OCI-LY7 (cell line): ENCODE measurements at regions not wholly inside any gene's neighbourhood (a gene's known extent, or its start where the extent isn't known, plus 50 kb on each side); places are given as distances from the start of the nearest gene placed in this dataset.

Source experiments
- BruUV-seq: library from RNA; stranded (reverse); fragments of 400-500 nt; replicated peaks from 2 replicates; lab custom pipeline; 2021; lab: Mats Ljungman, UMichigan
- CTCF ChIA-PET: fragments of 300-600 bp; sonication (Branson Sonifier 250); formaldehyde crosslinking; loops from one replicate; lab custom pipeline; 2022; ENCODE audit warnings: antibody characterized with exemption; ENCODE audit not compliant: unreplicated experiment; lab: Charles Lee
- POLR2A ChIA-PET: fragments of 300-600 bp; sonication (Branson Sonifier 250); formaldehyde crosslinking; loops from one replicate; lab custom pipeline; 2022; ENCODE audit warnings: antibody characterized with exemption; lab: Charles Lee
- DNase-seq: peaks from one replicate; pipeline ENCODE4 v3.0.0-alpha.2; 2015; ENCODE audit warnings: low spot score
- H2AFZ ChIP-seq: fragments of 200-600 bp; sonication (generic), shearing (Covaris generic); 2 replicates; pipeline ENCODE4 v1.6.1; 2014; ENCODE audit warnings: mild to moderate bottlenecking, antibody characterized with exemption, low read length, moderate library complexity
- H3K27ac ChIP-seq: fragments of 200-600 bp; sonication (generic); 2 replicates; pipeline ENCODE4 v1.5.1; 2014; ENCODE audit warnings: mixed run types, low read depth, mild to moderate bottlenecking, moderate library complexity, low read length, inconsistent platforms; ENCODE audit not compliant: poor library complexity, severe bottlenecking
- H3K36me3 ChIP-seq: fragments of 200-600 bp; sonication (generic); 2 replicates; pipeline ENCODE4 v1.6.1; 2014; ENCODE audit warnings: mild to moderate bottlenecking, antibody characterized with exemption, low read length, moderate library complexity, mixed read lengths; ENCODE audit not compliant: insufficient read depth
- H3K4me1 ChIP-seq: fragments of 200-600 bp; sonication (generic); 2 replicates; pipeline ENCODE4 v1.5.1; 2014; ENCODE audit warnings: mild to moderate bottlenecking, low read length; ENCODE audit not compliant: insufficient read depth, poor library complexity, severe bottlenecking
- H3K4me2 ChIP-seq: fragments of 200-600 bp; sonication (generic); 2 replicates; pipeline ENCODE4 v1.6.1; 2014; ENCODE audit warnings: mild to moderate bottlenecking, low read length
- H3K4me3 ChIP-seq: fragments of 200-600 bp; sonication (generic); 2 replicates; pipeline ENCODE4 v1.5.1; 2014; ENCODE audit warnings: mild to moderate bottlenecking, low read depth, low read length; ENCODE audit not compliant: poor library complexity, severe bottlenecking
- H3K79me2 ChIP-seq: fragments of 200-600 bp; sonication (generic); 2 replicates; pipeline ENCODE4 v1.6.1; 2016; ENCODE audit warnings: low read depth, mild to moderate bottlenecking, low read length, moderate library complexity, mixed read lengths; ENCODE audit not compliant: insufficient read depth
- H3K9me2 ChIP-seq: fragments of 200-600 bp; sonication (generic); 2 replicates; pipeline ENCODE4 v1.6.1; 2016; ENCODE audit warnings: mild to moderate bottlenecking, low read length, mixed read lengths; ENCODE audit not compliant: insufficient read depth
- H3K9me3 ChIP-seq: fragments of 200-600 bp; sonication (generic); 2 replicates; pipeline ENCODE4 v1.6.1; 2014; ENCODE audit warnings: mild to moderate bottlenecking, mixed run types, low read length, mixed read lengths
- H4K20me1 ChIP-seq: fragments of 200-600 bp; sonication (generic); 2 replicates; pipeline ENCODE4 v1.6.1; 2014; ENCODE audit warnings: mild to moderate bottlenecking, antibody characterized with exemption, low read length, moderate library complexity, mixed read lengths; ENCODE audit not compliant: insufficient read depth
- EZH2phosphoT487 ChIP-seq: fragments of 200-600 bp; sonication (generic); IDR thresholded peaks from 2 replicates; pipeline ENCODE4 v1.6.1; 2018; ENCODE audit warnings: low read depth, borderline replicate concordance, mild to moderate bottlenecking, mixed run types, antibody characterized with exemption, low read length, moderate library complexity, mixed read lengths
- intact Hi-C: fragments of 100-400 bp; cut with micrococcal nuclease; formaldehyde crosslinking; loops from one replicate; pipeline ENCODE4 v1.10.0; 2022; ENCODE audit not compliant: unreplicated experiment
- TF ChIP-seq, protein P1 (sequence below): fragments of 200-600 bp; sonication (generic); conservative IDR thresholded peaks from 2 replicates; pipeline ENCODE4 v1.5.1; 2014; ENCODE audit warnings: mild to moderate bottlenecking, antibody characterized with exemption, low read length, moderate library complexity, mixed read lengths

DNA sequence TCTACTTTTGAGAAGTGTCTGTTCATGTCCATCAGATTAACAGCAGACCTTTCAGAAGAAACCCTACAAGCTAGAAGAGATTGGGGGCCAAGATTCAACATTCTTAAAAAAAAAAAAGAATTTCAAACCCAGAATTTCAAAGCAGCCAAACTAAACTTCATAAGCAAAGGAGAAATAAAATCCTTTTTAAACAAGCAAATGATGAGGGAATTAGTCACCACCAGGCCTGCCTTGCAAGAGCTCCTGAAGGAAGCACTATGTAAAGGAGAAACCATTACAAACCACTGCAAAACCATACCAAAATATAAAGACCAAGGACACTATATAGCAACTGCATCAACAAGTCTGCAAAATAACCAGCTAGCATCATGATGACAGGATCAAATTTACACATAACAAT lies 124.6 kb upstream of the PDE4D start:
- no peak overlapping the region for H3K4me3 ChIP-seq
- H3K4me1 ChIP-seq: no peaks in the 10 kb centered on the region
- ChIA-PET POLR2A (no interaction called here), CTCF (no interaction called here)
- no peaks in the 10 kb centered on the region for H3K79me2 ChIP-seq
- H3K9me2 ChIP-seq: no peaks in the 10 kb centered on the region
- H2AFZ ChIP-seq: no peak overlapping the region
- no peaks in the 10 kb centered on the region for H3K36me3 ChIP-seq
- H3K9me3 ChIP-seq: no peaks in the 10 kb centered on the region
- DNase-seq: no peak
- no peak for TF ChIP-seq EZH2phosphoT487
- TF ChIP-seq, protein P1, sequence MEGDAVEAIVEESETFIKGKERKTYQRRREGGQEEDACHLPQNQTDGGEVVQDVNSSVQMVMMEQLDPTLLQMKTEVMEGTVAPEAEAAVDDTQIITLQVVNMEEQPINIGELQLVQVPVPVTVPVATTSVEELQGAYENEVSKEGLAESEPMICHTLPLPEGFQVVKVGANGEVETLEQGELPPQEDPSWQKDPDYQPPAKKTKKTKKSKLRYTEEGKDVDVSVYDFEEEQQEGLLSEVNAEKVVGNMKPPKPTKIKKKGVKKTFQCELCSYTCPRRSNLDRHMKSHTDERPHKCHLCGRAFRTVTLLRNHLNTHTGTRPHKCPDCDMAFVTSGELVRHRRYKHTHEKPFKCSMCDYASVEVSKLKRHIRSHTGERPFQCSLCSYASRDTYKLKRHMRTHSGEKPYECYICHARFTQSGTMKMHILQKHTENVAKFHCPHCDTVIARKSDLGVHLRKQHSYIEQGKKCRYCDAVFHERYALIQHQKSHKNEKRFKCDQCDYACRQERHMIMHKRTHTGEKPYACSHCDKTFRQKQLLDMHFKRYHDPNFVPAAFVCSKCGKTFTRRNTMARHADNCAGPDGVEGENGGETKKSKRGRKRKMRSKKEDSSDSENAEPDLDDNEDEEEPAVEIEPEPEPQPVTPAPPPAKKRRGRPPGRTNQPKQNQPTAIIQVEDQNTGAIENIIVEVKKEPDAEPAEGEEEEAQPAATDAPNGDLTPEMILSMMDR: no peak
- H4K20me1 ChIP-seq: no peaks in the 10 kb centered on the region
- H3K27ac ChIP-seq: no peak overlapping the region
- intact Hi-C loops: no loop called here
- H3K4me2 ChIP-seq: no peak overlapping the region
- BruUV-seq: no TSS peak

DNA sequence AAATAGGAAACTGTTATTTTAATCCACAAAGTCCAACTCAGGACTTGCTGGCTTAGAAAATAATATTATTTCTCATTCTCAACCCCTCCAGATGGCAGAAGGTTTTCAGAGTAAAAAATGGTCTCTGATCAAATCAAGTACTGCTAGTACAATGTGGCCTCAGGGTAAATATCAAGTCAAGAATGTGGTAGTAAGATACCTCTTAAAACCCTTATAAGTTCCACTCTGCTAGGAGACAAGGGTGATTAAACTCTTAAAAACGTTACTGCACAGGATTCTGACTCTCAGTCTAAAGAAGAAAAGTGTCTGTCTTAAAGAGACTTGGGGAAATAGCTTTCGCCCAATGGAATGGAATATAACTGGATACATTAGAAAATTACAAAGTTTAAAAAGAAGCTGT lies 120.8 kb upstream of the PDE4D start:
- Histone ChIP-seq H3K4me2 (no peak overlapping the region), H3K27ac (no peak overlapping the region), H4K20me1 (no peaks in the 10 kb centered on the region), H3K4me3 (no peak overlapping the region), H3K9me2 (no peaks in the 10 kb centered on the region), H3K36me3 (no peaks in the 10 kb centered on the region), H3K79me2 (no peaks in the 10 kb centered on the region), H3K9me3 (no peaks in the 10 kb centered on the region), H2AFZ (no peak overlapping the region), H3K4me1 (no peaks in the 10 kb centered on the region)
- DNase-seq: no peak
- CTCF ChIA-PET: no interaction called here
- intact Hi-C loops: no loop called here
- BruUV-seq: no TSS peak
- POLR2A ChIA-PET: interaction anchor here (0.6 kb wide), 1 partner anchor 222 kb away, joined by 5 read pairs; no protein-coding TSS in a partner anchor
- TF ChIP-seq EZH2phosphoT487: no peak
- TF ChIP-seq, protein P1: no peak

- intact Hi-C loops: no loop called here
- no peaks in the 10 kb centered on the region for H4K20me1 ChIP-seq
- H3K4me2 ChIP-seq: no peak overlapping the region
- BruUV-seq: no TSS peak
- CTCF ChIA-PET: no interaction called here
- H3K4me3 ChIP-seq: no peak overlapping the region
- H3K4me1 ChIP-seq: no peaks in the 10 kb centered on the region
- H2AFZ ChIP-seq: no peak overlapping the region
- H3K9me2 ChIP-seq: no peaks in the 10 kb centered on the region
- no peaks in the 10 kb centered on the region for H3K9me3 ChIP-seq
- no peak overlapping the region for H3K27ac ChIP-seq
- no peak for DNase-seq
- TF ChIP-seq EZH2phosphoT487: no peak
- TF ChIP-seq, protein P1: no peak
- H3K36me3 ChIP-seq: no peaks in the 10 kb centered on the region
- POLR2A ChIA-PET: no interaction called here
- H3K79me2 ChIP-seq: no peaks in the 10 kb centered on the region
Measured at GRCh38 chr5:60010853-60011252, 117.3 kb upstream of the PDE4D start.
